ENCODE measurements at regions not wholly inside any gene's neighbourhood (a gene's known extent, or its start where the extent isn't known, plus 50 kb on each side); places are given as distances from the start of the nearest gene placed in this dataset.

GRCh38 chr6:15995493-15995892 is 133.4 kb upstream of the MYLIP start:
- peaks cover 78% of the 10 kb centered on the region for H3K27me3 Mint-ChIP-seq
- no peaks in the 10 kb centered on the region for H3K9me3 Mint-ChIP-seq (ENCODE audit: low read depth)
- no peaks in the 10 kb centered on the region for H3K36me3 Mint-ChIP-seq (ENCODE audit: insufficient read depth)
- no peak overlapping the region for H3K4me3 Mint-ChIP-seq (ENCODE audit: low read depth)
- H3K27ac Mint-ChIP-seq: no peak overlapping the region
- DNase-seq (ENCODE audit: low spot score, unreplicated experiment): no peak
- peaks cover 16% of the 10 kb centered on the region for H3K4me1 Mint-ChIP-seq (ENCODE audit: low read depth)
- TF ChIP-seq CTCF (IDR thresholded peaks at IDR 0.05; ENCODE audit: unreplicated experiment): no peak

- no peaks in the 10 kb centered on the region for H3K9me3 Mint-ChIP-seq (ENCODE audit: low read depth)
- no peaks in the 10 kb centered on the region for H3K36me3 Mint-ChIP-seq (ENCODE audit: insufficient read depth)
- H3K4me3 Mint-ChIP-seq (ENCODE audit: low read depth): no peak overlapping the region
- no peak for DNase-seq (ENCODE audit: low spot score, unreplicated experiment)
- H3K27me3 Mint-ChIP-seq: peaks cover 79% of the 10 kb centered on the region
- no peak for TF ChIP-seq CTCF (IDR thresholded peaks at IDR 0.05; ENCODE audit: unreplicated experiment)
- H3K27ac Mint-ChIP-seq: no peak overlapping the region
- peaks cover 16% of the 10 kb centered on the region for H3K4me1 Mint-ChIP-seq (ENCODE audit: low read depth)
Observed at GRCh38 chr6:15994814-15995459, 133.9 kb upstream of the MYLIP start.

GRCh38 chr6:15993716-15994228 is 135.1 kb upstream of the MYLIP start:
- Mint-ChIP-seq H3K4me3 (ENCODE audit: low read depth) (no peak overlapping the region), H3K36me3 (ENCODE audit: insufficient read depth) (no peaks in the 10 kb centered on the region), H3K27ac (no peak overlapping the region), H3K27me3 (peaks cover 80% of the 10 kb centered on the region), H3K4me1 (ENCODE audit: low read depth) (peaks cover 17% of the 10 kb centered on the region), H3K9me3 (ENCODE audit: low read depth) (no peaks in the 10 kb centered on the region)
- TF ChIP-seq CTCF (IDR thresholded peaks at IDR 0.05; ENCODE audit: unreplicated experiment): no peak
- no peak for DNase-seq (ENCODE audit: low spot score, unreplicated experiment)

GRCh38 chr6:15990179-15990578 is 138.7 kb upstream of the MYLIP start:
- TF ChIP-seq CTCF (IDR thresholded peaks at IDR 0.05; ENCODE audit: unreplicated experiment): no peak
- Mint-ChIP-seq H3K36me3 (ENCODE audit: insufficient read depth) (no peaks in the 10 kb centered on the region), H3K4me3 (ENCODE audit: low read depth) (no peak overlapping the region), H3K9me3 (ENCODE audit: low read depth) (no peaks in the 10 kb centered on the region), H3K27me3 (peaks cover 85% of the 10 kb centered on the region), H3K27ac (no peak overlapping the region), H3K4me1 (ENCODE audit: low read depth) (peaks cover 11% of the 10 kb centered on the region)
- no peak for DNase-seq (ENCODE audit: low spot score, unreplicated experiment)

- Mint-ChIP-seq H3K9me3 (ENCODE audit: low read depth) (no peaks in the 10 kb centered on the region), H3K4me3 (ENCODE audit: low read depth) (no peak overlapping the region), H3K27ac (no peak overlapping the region), H3K36me3 (ENCODE audit: insufficient read depth) (no peaks in the 10 kb centered on the region), H3K4me1 (ENCODE audit: low read depth) (peaks cover 14% of the 10 kb centered on the region), H3K27me3 (peaks cover 84% of the 10 kb centered on the region)
- no peak for TF ChIP-seq CTCF (IDR thresholded peaks at IDR 0.05; ENCODE audit: unreplicated experiment)
- DNase-seq (ENCODE audit: low spot score, unreplicated experiment): no peak
Observed at GRCh38 chr6:15989397-15989796, 139.5 kb upstream of the MYLIP start.
